GM21381 (cell line): ENCODE measurements at regions not wholly inside any gene's neighbourhood (a gene's known extent, or its start where the extent isn't known, plus 50 kb on each side); places are given as distances from the start of the nearest gene placed in this dataset.

Source experiments
- ATAC-seq: cut with Tn5 transposase; IDR thresholded peaks from one replicate; pipeline ENCODE4 v1.9.1; 2021; ENCODE audit warnings: mild to moderate bottlenecking, moderate library complexity; ENCODE audit not compliant: unreplicated experiment

DNA sequence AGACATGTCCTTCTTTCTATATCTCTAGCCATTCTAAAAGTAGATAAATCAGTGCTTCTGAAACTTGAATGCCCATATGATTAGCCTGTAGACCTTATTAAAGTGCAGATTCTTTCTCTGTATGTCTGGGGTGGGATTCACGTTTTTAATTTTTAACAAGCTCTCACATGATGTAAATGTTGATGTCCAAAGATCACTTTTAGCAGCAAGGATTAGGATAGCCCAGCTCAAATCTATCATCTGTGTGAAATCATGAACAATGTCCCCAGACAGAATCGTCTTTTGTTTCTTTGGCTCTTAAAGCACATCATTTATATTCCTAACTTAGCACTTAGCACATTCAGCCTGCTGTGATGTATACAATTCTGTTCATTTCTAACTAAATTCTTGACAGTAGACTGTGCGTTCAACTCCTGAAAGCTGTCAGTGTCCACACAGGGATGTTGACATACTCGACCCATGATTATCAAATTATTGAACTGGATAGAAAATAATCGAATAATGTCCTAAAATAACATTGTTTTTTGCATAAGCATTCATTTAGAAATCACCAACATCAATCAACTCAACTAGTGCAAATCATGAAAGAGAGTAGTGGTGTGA, 102.1 kb upstream of the MLIP start:
- ATAC-seq: no peak

DNA sequence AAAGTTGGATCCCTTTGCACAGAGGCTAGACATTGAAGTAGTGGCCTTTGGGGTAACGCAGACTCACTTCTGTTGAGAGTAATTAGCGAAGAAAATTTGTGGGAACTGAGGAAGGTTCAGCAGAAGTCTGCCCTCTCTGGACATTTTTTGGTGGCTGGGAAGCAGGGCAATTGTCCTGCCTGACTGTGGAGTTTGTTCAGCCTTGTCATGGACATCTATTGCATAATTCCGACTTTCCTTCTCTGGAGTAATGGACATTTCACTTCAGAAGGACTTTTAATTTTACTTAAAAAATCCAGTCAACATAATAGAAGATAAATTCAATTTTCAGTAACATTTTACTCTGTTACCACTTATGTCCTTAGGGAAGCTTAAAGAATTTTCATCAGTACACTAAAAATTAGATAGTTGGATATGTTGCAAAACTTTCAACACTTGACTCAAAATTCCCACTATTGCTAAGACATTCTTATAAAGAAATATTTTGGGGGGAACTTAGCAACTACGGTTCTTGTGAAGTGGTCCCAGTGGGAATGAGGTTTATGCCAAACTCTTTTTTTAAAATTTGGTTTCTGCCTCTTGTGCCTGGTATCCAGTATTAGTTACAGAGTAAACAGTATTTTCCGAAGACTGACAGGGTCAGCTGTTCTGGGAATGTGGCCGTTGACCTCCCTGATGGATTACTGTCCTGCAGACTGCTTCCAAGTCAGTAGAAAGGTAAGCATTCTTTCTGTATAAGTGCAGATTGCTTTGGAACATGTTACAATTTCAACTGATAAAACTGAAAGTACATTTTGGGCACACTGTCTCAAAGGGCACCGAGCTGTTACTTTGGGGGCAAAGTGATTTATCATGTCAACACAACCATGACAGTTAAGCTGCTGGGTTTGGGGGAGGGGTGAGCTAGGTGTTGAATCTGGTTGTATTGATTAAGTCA, 100.6 kb upstream of the MLIP start:
- no peak for ATAC-seq

DNA sequence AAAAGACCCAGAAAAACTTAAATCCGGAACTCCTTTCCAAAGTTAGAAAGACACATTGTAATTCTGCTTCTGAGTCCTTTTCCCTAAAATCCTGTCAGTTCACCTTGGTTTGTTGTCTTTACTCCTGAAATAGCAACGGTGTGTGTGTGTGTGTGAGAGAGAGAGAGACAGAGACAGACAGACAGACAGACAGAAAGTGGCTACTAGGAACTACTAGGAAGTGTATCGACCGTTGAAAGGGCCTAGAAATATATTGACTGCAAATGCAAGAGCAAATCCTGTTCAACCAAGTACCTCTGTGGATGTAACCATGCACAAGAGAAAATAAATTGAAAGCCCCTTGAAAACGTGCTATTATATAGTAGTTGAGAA, 100.0 kb upstream of the MLIP start:
- ATAC-seq: no peak

GRCh38 chr6:54013966-54014365, 97.3 kb upstream of the MLIP start:
- no peak for ATAC-seq

GRCh38 chr6:54014440-54014839, 96.8 kb upstream of the MLIP start:
- ATAC-seq: no peak

- no peak for ATAC-seq
These were observed 93.4 kb upstream of the MLIP start for GRCh38 chr6:54017877-54018276.

DNA sequence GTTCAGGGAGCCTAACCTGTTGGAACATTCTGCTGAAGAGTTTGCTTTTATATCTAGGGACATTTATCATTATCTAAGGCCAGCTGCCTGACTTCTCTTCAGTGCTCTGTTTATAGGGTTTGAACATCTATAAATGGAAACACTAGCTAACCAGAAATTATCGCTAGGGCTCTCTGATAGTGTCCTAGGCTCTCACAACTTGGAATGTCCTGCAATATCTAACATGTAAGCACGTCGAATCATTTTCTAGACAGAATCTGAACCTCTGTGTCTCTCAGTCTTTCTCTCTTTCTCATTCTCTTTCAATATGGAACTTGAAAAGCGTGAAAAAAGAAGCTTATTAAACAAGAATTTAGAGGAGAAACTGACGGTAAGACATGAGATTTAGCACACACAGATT, 92.5 kb upstream of the MLIP start:
- ATAC-seq: no peak

- ATAC-seq: no peak
These were observed 91.4 kb upstream of the MLIP start for GRCh38 chr6:54019860-54020259.

DNA sequence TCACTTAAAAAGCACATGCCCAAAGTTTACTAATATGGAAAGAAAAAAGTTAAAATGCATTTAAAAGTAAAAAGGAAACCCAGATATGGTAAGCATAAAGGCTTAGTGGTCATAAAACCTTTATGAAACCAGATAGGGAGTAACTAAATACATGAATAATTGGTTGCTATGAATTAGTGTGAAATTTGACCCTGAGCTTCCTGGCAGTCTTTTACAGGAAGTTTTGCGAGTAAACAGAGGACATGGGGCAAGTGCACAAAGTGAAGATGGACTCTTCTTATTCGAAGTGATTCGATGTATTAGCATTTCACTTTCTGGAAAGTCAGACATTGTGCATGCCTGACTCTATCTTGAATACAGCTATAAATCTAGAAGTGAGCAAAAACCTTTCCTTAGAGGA, 90.9 kb upstream of the MLIP start:
- no peak for ATAC-seq

- ATAC-seq: no peak
These were observed 84.4 kb upstream of the MLIP start for GRCh38 chr6:54026652-54027400.

GRCh38 chr6:54028170-54028569, 83.1 kb upstream of the MLIP start:
- ATAC-seq: no peak

- no peak for ATAC-seq
These were observed 82.1 kb upstream of the MLIP start for GRCh38 chr6:54029187-54029586.

DNA sequence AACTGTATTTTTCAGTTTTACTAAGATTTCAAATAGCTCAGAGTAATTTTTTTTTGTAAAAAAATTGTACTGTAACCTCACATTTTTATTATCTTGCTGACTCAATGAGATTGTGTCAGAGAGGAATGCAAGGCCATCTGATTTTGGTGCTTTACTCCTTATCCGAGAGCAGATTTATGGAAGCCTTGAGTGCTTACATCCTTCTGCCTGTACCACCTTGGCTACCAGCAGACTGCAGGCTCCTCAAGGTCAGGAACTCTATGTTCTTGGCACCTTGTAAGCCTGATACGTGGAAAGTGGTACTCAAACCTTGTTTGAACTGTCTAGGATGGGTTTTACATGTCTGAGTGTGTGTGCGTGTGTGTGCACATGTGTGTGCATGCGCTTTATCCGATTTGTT, 80.1 kb upstream of the MLIP start:
- no peak for ATAC-seq

GRCh38 chr6:54037277-54037779, 73.9 kb upstream of the MLIP start:
- no peak for ATAC-seq

DNA sequence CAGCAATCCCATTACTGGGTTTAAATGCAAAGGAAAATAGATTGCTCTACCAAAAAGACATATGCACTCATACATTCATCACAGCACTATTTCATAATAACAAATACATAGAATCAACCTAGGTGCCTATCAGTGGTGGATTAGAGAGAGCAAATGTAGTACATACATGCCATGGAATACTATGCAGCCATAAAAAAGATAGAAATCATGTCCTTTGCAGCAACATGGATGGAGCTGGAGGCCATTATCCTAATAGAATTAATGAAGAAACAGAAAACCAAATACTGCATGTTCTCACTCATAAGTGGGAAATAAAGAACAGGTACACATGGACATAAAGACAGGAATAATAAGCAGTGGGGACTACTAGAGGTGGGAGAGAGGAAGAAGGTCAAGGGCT, 70.7 kb upstream of the MLIP start:
- no peak for ATAC-seq

- no peak for ATAC-seq
These were observed 70.0 kb upstream of the MLIP start for GRCh38 chr6:54041239-54041638.

- no peak for ATAC-seq
These were observed 67.9 kb upstream of the MLIP start for GRCh38 chr6:54043360-54043759.

GRCh38 chr6:54044059-54044458, 67.2 kb upstream of the MLIP start:
- no peak for ATAC-seq

DNA sequence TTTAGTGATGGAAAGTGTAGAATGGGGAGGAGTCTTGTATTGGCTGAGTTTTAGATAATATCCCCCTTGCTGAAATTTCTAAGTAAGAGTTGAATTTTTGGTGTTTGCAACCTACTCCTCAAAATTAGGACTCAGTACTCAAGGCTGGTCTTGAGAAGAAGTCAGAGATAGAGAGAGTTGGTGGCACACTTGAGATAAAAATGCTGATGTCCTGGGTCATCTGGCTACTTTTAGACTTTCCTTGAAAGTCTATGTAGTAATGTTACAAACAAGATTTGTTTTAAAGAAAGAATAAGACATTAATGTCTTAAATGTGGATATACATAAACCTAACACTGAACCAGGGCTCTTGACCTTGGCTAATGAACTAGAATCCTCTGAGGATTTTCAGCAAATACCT, 62.5 kb upstream of the MLIP start:
- no peak for ATAC-seq

- no peak for ATAC-seq
These were observed 60.5 kb upstream of the MLIP start for GRCh38 chr6:54050750-54051149.

GRCh38 chr6:54053881-54054391, 57.3 kb upstream of the MLIP start:
- ATAC-seq: no peak
